Adrenal gland (tissue), 5 donors: ENCODE measurements at regions not wholly inside any gene's neighbourhood (a gene's known extent, or its start where the extent isn't known, plus 50 kb on each side); places are given as distances from the start of the nearest gene placed in this dataset.

ENCODE experiments used
- CTCF ChIP-seq, 6 experiments: fragments of 450-650 bp in 4 of 6; fragments of 200-600 bp in 2 of 6; sonication (generic) in 1 of 6; IDR thresholded peaks; 1 replicate in 5 of 6; 2 replicates in 1 of 6; pipeline versions ENCODE4 v1.5.1 to v1.8.0; 2016 to 2021; ENCODE audit warnings: antibody characterized with exemption in 6 of 6, mild to moderate bottlenecking in 2 of 6, moderate library complexity in 1 of 6
- POLR2A ChIP-seq, 2 donors: fragments of 450-650 bp; IDR thresholded peaks; one replicate each; pipeline ENCODE4 v1.6.1; 2017; ENCODE audit warnings: antibody characterized with exemption in 2 of 2, mild to moderate bottlenecking in 2 of 2, moderate library complexity in 1 of 2
- donor health status: DM: no; HTN: no; CAD: no.

GRCh38 chr11:107250017-107250416 is 207.6 kb downstream of the CWF19L2 start:
- TF ChIP-seq CTCF (IDR thresholded peaks at IDR 0.05) (no peak), POLR2A (IDR thresholded peaks at IDR 0.05) (no peak)
